HUES6 (cell line): ENCODE measurements at regions not wholly inside any gene's neighbourhood (a gene's known extent, or its start where the extent isn't known, plus 50 kb on each side); places are given as distances from the start of the nearest gene placed in this dataset.
"Not testable (repeated sequence)": the region's sequence is repeated elsewhere in the genome, so short reads cannot be mapped to it uniquely, and the experiment has no call there.

Experiments used
- H3K27ac ChIP-seq: 2 replicates; pipeline ENCODE4 v1.7.0; 2013; ENCODE audit warnings: low read depth, mild to moderate bottlenecking, low read length, inconsistent platforms
- H3K27me3 ChIP-seq: 2 replicates; pipeline ENCODE4 v1.6.1; 2013; ENCODE audit warnings: low read length; ENCODE audit not compliant: control insufficient read depth, insufficient read depth
- H3K36me3 ChIP-seq: 2 replicates; pipeline ENCODE4 v1.6.1; 2013; ENCODE audit warnings: low read length; ENCODE audit not compliant: control insufficient read depth, insufficient read depth
- H3K4me1 ChIP-seq: 2 replicates; pipeline ENCODE4 v1.6.1; 2013; ENCODE audit warnings: low read length; ENCODE audit not compliant: control insufficient read depth, insufficient read depth
- H3K4me3 ChIP-seq: 2 replicates; pipeline ENCODE4 v1.5.1; 2013; ENCODE audit warnings: low read depth, low read length
- H3K9ac ChIP-seq: one replicate; pipeline ENCODE4 v1.6.1; 2013; ENCODE audit warnings: mild to moderate bottlenecking, low read length
- H3K9me3 ChIP-seq: 2 replicates; pipeline ENCODE4 v1.6.1; 2013; ENCODE audit warnings: low read depth, low read length; ENCODE audit not compliant: control insufficient read depth, insufficient read depth

DNA sequence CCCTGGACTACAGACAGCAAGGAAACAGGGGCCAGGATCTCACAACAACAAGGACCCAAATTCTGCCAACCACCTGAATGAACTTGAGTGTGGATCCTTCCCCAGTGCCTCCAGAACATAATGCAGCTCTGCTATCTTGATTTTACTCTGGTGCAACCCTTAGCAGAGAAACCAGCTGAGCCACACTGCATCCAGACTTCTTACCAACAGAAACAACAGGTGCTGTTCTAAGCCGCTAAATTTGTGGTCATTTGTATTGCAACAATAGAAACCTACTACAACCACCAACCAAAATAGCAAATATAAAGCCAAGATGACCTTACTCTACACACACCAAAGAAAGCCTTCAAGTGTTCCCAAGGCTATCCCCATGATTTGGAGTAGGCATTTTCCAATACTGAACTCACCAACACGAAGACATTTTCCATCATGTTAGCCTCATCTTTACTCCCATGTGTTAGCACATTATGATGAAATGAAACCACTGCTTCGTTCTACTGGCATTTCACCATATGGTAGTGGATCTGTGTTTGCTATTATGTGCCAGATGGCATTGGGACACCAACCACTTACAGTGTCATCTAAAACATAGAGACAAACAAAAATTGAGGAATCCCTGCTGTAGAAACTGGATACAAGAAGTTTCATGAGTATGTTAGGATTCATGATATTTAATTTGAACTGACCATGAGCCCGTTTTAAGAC, 249.8 kb upstream of the ID4 start:
- H3K27ac ChIP-seq: no peak overlapping the region
- H3K9ac ChIP-seq: no peak overlapping the region
- H3K9me3 ChIP-seq: no peaks in the 10 kb centered on the region
- no peaks in the 10 kb centered on the region for H3K27me3 ChIP-seq
- H3K36me3 ChIP-seq: no peaks in the 10 kb centered on the region
- no peaks in the 10 kb centered on the region for H3K4me1 ChIP-seq
- no peak overlapping the region for H3K4me3 ChIP-seq

GRCh38 chr6:19590501-19591131, 246.6 kb upstream of the ID4 start:
- no peaks in the 10 kb centered on the region for H3K9me3 ChIP-seq
- no peaks in the 10 kb centered on the region for H3K4me1 ChIP-seq
- H3K27me3 ChIP-seq: no peaks in the 10 kb centered on the region
- H3K4me3 ChIP-seq: no peak overlapping the region
- H3K36me3 ChIP-seq: no peaks in the 10 kb centered on the region
- no peak overlapping the region for H3K27ac ChIP-seq
- no peak overlapping the region for H3K9ac ChIP-seq

- H3K9me3 ChIP-seq: no peaks in the 10 kb centered on the region
- no peak overlapping the region for H3K27ac ChIP-seq
- no peaks in the 10 kb centered on the region for H3K27me3 ChIP-seq
- H3K4me3 ChIP-seq: no peak overlapping the region
- no peaks in the 10 kb centered on the region for H3K36me3 ChIP-seq
- H3K9ac ChIP-seq: no peak overlapping the region
- no peaks in the 10 kb centered on the region for H3K4me1 ChIP-seq
Observed at GRCh38 chr6:19597809-19598320, 239.3 kb upstream of the ID4 start.

GRCh38 chr6:19599796-19600464, 237.2 kb upstream of the ID4 start:
- H3K9ac ChIP-seq: no peak overlapping the region
- no peaks in the 10 kb centered on the region for H3K36me3 ChIP-seq
- no peaks in the 10 kb centered on the region for H3K4me1 ChIP-seq
- H3K9me3 ChIP-seq: no peaks in the 10 kb centered on the region
- H3K4me3 ChIP-seq: no peak overlapping the region
- H3K27me3 ChIP-seq: no peaks in the 10 kb centered on the region
- H3K27ac ChIP-seq: no peak overlapping the region

GRCh38 chr6:19602434-19603013, 234.6 kb upstream of the ID4 start:
- H3K27ac ChIP-seq: no peak overlapping the region
- H3K4me3 ChIP-seq: no peak overlapping the region
- H3K9me3 ChIP-seq: no peaks in the 10 kb centered on the region
- no peaks in the 10 kb centered on the region for H3K4me1 ChIP-seq
- no peaks in the 10 kb centered on the region for H3K27me3 ChIP-seq
- H3K36me3 ChIP-seq: no peaks in the 10 kb centered on the region
- no peak overlapping the region for H3K9ac ChIP-seq

GRCh38 chr6:19603721-19604120, 233.4 kb upstream of the ID4 start:
- Histone ChIP-seq H3K27me3 (no peaks in the 10 kb centered on the region), H3K9me3 (no peaks in the 10 kb centered on the region)

GRCh38 chr6:19605624-19606023, 231.5 kb upstream of the ID4 start:
- Histone ChIP-seq H3K4me1 (0 out of 2 replicates have a peak, but pooled peaks cover 3% of the 10 kb centered on the region), H3K4me3 (no peak overlapping the region)

More at GRCh38 chr6:19603721-19604120, 233.4 kb upstream of the ID4 start:
- Histone ChIP-seq H3K4me3 (no peak overlapping the region), H3K9ac (no peak overlapping the region), H3K36me3 (no peaks in the 10 kb centered on the region), H3K27ac (no peak overlapping the region), H3K4me1 (0 out of 2 replicates have a peak, but pooled peaks cover 2% of the 10 kb centered on the region)

GRCh38 chr6:19608546-19608945, 228.6 kb upstream of the ID4 start:
- H3K27me3 ChIP-seq: no peaks in the 10 kb centered on the region
- 0 out of 2 replicates have a peak, but pooled peaks cover 3% of the 10 kb centered on the region for H3K4me1 ChIP-seq
- no peak overlapping the region for H3K27ac ChIP-seq
- no peaks in the 10 kb centered on the region for H3K9me3 ChIP-seq
- H3K36me3 ChIP-seq: no peaks in the 10 kb centered on the region
- no peak overlapping the region for H3K9ac ChIP-seq
- H3K4me3 ChIP-seq: no peak overlapping the region

More at GRCh38 chr6:19605624-19606023, 231.5 kb upstream of the ID4 start:
- no peak overlapping the region for H3K9ac ChIP-seq
- no peak overlapping the region for H3K27ac ChIP-seq
- no peaks in the 10 kb centered on the region for H3K9me3 ChIP-seq
- no peaks in the 10 kb centered on the region for H3K27me3 ChIP-seq
- H3K36me3 ChIP-seq: no peaks in the 10 kb centered on the region

- H3K27me3 ChIP-seq: no peaks in the 10 kb centered on the region
- H3K27ac ChIP-seq: no peak overlapping the region
- H3K4me1 ChIP-seq: 0 out of 2 replicates have a peak, but pooled peaks cover 3% of the 10 kb centered on the region
- no peaks in the 10 kb centered on the region for H3K9me3 ChIP-seq
- no peaks in the 10 kb centered on the region for H3K36me3 ChIP-seq
- H3K9ac ChIP-seq: no peak overlapping the region
- no peak overlapping the region for H3K4me3 ChIP-seq
Observed at GRCh38 chr6:19609972-19610641, 227.1 kb upstream of the ID4 start.

GRCh38 chr6:19612672-19613466, 224.3 kb upstream of the ID4 start:
- H3K4me1 ChIP-seq, H3K36me3 ChIP-seq, H3K27ac ChIP-seq, H3K9me3 ChIP-seq, H3K4me3 ChIP-seq, H3K27me3 ChIP-seq, H3K9ac ChIP-seq: not testable (repeated sequence)
